GM19043 (cell line): ENCODE measurements at regions not wholly inside any gene's neighbourhood (a gene's known extent, or its start where the extent isn't known, plus 50 kb on each side); places are given as distances from the start of the nearest gene placed in this dataset.

ENCODE experiments used
- ATAC-seq: cut with Tn5 transposase; IDR thresholded peaks from one replicate; pipeline ENCODE4 v1.9.1; 2021; ENCODE audit warnings: low read depth; ENCODE audit not compliant: unreplicated experiment

DNA sequence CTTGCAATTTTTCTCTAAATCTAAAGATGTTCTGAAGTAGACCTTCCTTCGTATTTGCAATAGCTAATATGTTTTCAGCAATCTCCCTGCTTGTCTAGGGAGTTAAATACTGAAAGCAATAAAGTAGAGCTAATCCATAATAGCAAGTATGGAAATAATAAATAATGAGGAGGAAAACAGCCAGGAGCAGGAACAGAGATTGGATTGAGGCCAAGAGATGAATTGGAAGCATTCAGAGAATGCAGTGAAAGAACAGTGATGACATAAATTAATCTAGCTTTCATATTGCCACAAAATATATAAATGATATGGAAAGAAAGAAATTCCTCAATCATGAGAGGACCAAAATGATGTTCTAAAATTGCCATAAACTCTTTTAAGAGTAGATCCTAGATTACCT lies 679.7 kb downstream of the METTL4 start:
- no peak for ATAC-seq

DNA sequence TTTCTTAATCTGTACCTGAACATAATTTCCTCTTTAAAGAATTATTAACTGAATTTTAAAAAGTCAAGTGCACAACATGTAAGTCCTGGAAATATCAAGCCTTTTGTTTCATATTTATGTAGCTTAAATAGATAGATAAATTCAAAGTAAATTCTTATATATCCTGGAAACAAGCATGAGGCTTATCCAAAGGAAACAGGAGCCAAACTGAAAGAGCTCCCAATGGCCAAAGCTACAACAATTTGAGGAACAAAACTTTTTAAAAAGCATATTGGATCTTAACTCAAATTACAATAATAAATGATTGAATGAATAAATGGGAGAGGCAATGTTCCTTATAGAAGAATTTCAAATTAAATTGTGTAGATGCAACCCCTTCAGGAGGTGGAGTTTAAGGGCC lies 679.1 kb downstream of the METTL4 start:
- no peak for ATAC-seq

DNA sequence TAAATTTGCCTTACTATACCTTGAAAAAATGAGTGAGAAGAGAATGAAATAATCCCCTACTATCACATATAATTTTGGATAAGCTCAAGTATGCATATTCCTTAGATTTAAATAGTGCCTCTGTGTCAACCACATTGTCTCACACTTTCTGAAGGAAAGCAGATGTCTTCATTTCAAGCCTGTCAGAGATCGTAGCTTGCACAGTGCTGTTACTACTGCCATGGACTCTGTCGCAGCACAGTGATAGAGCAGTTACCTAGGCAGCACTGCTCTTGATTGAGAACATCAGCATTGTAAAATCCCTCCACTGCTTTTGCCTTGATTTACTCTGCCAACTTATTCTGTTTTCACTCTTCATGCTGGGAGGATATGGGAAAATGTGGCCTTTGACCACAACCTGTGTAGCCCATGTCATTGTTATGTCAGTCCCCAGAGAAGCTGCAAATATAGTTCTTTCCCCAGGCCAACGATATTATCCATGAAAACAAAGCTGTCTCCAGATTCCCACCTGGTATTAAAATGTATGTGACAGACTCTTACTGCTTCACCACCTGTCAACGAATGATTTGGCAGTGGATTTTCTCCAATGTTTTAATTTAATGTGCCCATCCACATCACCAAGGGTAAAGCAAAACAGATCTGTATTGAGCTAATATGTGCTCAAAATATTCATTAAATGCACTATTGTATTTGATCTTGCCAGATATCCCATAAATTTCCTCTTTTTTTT lies 675.7 kb downstream of the METTL4 start:
- no peak for ATAC-seq

DNA sequence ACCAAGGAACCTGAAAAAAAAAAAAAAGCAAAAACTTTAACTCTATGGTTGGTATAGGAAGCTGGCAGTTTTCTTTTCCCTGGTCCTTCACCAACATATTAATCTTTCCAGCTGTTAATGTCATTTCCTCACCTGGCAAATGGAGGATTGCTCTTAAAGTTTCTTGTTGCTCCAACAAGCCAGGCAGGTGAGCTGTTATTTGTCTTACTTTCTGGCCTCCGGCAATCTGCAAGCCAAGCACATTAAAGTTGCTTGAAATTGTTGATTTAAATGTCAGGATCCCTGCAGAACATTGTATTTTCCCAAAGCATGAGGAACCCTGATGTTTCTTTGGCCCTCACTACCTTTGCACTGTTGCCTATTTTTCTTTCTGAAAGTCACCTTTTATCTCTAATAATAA lies 664.9 kb downstream of the METTL4 start:
- ATAC-seq, result no peak

GRCh38 chr18:1907470-1908206 lies 663.7 kb downstream of the METTL4 start:
- no peak for ATAC-seq

GRCh38 chr18:1914489-1914888 lies 656.8 kb downstream of the METTL4 start:
- peak; percentile 57 for ATAC-seq

GRCh38 chr18:1916869-1917523 lies 654.3 kb downstream of the METTL4 start:
- ATAC-seq, result no peak

- ATAC-seq, result no peak
Measured at GRCh38 chr18:1917569-1917968, 653.7 kb downstream of the METTL4 start.

- no peak for ATAC-seq
Measured at GRCh38 chr18:1922066-1922465, 649.2 kb downstream of the METTL4 start.

- no peak for ATAC-seq
Measured at GRCh38 chr18:1928711-1929110, 642.6 kb downstream of the METTL4 start.

DNA sequence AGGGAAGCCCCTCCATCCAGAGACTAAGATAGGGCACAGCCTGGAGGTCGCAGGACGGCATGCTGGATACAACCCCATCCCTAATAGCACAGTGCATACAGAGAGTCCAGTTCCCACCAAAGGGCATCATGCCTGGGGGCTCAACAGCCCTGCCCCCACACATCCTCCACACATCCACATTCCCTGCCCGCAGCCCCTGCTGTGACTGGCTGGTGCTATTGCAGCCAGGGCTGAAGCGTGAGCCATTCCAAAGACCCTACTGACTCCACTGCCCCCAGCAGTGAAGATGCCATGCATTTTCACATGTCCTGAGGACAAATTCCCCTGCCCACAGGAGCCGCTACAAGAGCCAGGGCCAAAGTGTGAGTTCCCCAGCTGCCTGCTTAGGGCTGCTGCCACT lies 641.6 kb downstream of the METTL4 start:
- no peak for ATAC-seq

DNA sequence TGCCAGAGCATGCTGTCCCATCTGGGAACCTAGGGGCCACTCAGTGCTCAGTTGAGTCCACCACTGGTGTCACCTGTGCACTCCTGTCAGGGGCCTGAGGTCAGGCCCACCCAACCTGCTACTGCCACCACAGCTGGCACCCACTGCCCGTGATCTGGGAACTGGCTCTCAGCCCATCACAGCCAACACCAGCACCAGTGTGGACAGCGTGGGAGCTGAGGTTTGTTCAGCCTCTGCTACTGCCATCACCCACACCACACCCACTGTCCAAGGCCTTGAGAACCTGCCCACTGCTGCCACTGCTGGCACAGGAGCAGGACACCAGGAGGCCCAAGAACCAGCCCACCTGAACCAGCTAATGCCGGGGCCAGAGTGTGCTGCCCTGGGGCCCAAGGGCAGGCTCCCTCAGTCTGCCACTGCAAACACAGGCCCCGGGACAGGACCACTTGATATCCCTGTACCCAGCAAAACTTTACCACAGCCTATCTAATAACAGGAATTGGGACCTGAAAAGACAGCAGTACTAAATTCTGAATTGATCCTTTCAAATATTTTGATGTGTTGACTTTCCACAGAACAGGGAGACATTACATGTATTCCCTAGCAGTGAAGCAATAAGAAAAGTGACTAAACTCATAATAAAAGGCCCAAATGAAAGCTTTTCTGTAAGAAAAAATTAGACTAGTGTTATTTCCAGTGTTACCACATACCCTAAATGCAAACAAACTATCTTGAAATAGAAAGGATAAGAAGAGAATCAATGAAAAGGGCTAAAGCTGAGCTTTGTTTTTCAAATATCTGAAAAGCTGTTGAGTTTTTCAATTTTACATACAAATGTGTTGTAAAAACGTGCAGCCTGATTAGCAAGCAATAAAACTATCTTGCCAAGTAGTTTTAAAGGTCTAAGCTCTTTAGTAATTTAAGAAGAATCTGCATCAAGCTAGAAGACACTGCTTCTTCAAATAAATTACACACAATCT lies 640.7 kb downstream of the METTL4 start:
- ATAC-seq, result no peak

DNA sequence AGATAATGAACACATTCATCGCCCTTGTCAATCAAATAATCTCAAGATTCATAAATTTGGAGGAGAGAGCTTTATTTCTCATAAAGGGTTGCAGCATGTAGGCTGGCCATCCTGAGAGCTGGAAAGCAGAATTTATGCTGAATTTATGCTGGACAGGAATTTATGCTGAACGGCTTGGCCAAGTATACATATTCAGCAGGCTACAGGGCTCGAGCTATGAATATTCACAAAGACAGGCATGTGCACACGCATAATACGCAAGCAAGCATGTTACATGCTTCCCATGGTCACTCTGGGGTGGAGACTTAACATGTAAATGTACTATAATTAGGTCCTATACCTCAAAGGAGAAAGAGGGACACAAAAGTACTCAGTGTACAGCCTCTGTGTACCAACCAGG lies 618.8 kb downstream of the METTL4 start:
- no peak for ATAC-seq

DNA sequence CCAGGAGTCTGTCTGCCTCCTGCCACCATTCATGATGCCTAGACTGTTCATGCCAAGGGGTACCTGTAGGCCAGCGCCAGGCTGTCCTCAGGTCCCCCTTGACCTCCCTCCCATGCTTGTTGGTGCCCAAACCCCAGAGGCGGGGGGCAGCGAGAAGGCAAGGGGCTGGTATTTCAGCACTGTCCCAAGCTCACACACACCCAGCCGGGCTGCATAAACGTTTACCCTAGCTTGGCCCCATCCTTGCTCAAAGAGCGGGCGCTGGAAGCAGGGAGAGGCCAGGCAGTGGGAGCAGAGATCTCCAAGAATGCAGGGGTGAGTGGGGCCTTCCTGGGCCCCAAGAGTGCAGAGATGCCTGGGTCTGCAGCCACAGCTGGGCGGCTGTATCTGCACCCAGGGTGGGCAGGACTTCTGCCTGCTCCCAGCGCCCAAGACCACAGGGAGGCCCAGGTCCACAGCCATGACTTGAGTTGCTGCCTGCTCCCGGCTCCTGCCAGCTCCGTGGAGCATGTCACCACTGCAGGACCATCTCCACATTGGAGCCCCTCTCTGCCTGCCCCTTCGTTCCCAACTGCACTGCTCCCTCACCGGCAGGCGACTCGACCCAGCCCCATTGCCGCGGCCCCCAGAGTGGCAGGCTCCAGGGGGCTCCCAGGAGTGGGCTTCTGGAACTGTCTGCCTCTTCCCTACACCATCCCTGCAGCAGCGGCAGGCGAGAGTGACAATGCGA lies 616.6 kb downstream of the METTL4 start:
- no peak for ATAC-seq

DNA sequence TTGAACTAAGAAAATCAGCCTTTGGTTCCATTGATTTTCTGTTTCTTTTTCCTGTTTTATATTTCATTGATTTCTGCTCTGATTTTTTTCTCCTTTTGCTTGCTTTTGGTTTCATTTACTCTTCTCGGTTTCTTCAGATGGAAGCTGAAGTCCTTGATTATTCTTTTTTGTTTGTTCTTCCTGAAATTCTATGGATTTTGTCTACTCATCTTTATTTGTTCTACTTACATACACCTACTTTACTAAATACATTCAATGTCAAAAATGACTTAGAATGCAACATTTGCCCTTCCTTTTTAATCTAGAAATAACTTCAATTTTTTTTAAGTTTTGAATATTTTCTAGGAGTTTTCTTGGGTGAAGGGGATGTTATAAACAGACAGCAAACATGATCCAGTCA lies 612.5 kb downstream of the METTL4 start:
- no peak for ATAC-seq

DNA sequence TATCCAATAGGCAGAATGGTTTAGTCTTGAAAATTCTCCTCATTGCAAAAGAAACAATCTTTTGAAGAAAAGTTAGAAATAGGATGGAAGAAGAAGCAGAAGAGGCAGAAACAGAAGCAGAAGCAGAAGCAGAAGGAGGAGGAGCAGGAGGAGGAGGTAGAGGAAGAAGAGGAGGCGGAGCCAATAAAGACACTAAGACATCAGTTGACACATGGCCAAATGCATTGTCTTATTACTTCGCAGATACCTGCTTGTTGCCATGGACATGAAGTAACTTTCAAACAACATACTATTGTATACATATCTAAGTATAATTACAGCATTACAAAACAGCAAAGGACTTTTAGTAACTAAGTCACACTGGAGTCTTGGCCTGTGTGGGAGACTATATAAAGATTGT lies 606.3 kb downstream of the METTL4 start:
- no peak for ATAC-seq

DNA sequence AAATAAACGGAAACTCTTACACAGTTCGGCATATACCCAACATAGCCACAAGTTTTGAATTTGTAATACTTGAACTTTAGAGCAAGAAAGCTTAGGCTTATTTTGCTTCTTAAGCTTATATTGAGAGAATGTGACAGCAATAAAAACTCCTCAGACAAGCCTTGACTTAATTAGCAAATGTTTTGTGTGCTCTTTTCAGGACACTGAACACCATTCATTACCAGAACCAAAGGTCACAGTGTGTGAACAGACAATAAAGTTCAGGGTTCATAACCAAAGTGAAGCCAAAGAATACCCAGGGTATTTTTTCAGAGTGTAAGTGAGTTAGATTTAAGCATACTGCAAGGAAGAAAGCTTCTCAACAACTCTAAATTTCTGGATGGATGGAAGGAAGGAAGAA lies 605.8 kb downstream of the METTL4 start:
- no peak for ATAC-seq

DNA sequence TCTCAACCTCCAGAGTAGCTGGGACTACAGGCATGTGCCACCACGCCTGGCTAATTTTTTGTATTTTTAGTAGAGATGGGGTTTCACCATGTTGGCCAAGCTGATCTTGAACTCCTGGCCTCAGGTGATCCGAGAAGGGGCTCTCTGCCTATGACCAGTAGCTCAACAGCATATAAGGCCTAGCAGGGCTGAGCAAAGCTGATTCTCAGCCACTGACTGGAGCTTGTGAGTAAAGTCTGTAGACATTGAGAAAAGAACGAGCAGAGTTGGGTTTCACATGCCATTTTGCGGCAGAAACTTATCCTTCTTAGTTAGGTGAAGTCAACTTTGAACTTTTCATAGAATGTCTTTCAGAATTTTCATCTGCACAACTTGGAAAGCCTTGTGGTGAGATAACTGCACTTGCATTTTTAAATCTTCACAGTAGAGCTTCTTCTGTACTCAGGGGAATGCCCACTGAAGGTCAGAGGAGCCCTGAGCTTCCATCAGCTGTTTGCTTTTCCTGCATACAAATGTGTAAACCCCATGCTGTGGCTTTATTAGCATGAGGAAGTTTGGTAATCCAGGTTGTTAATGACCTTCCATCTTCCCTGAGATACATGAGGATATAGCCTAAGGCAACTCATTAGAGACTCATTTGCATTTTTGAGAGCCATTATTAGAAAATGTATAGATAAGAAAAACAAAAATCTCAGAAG lies 602.4 kb downstream of the METTL4 start:
- no peak for ATAC-seq

GRCh38 chr18:1976484-1976883 lies 594.8 kb downstream of the METTL4 start:
- ATAC-seq, result no peak
